HG02610 (cell line): ENCODE measurements at regions not wholly inside any gene's neighbourhood (a gene's known extent, or its start where the extent isn't known, plus 50 kb on each side); places are given as distances from the start of the nearest gene placed in this dataset.

Experiments
- ATAC-seq: cut with Tn5 transposase; IDR thresholded peaks from one replicate; pipeline ENCODE4 v1.9.1; 2021; ENCODE audit warnings: mild to moderate bottlenecking, moderate library complexity; ENCODE audit not compliant: unreplicated experiment

GRCh38 chr1:239025223-239025622 lies 361.1 kb upstream of the CHRM3 start:
- peak; percentile 82 for ATAC-seq

GRCh38 chr1:239023732-239024360 lies 362.5 kb upstream of the CHRM3 start:
- no peak for ATAC-seq

- no peak for ATAC-seq
These were observed 370.0 kb upstream of the CHRM3 start for GRCh38 chr1:239016337-239016736.

DNA sequence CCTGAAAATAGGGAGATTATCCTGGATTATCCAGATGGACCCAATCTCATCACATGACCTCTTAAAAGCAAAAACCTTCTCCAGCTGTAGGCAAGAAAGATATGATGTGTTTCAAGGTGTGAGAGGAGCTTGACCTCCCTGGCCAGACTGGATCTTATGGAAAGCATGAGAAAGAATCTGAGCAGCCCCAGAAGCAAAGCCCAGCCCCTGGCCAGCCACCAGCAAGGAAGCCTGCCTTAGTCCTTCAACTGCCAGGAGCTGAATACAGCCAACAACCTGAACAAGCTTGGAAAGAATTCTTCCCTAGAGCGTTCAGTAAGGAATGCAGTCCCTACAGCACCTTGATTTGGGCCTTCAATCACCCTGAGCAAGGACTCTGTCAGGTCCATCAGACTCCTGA lies 375.0 kb upstream of the CHRM3 start:
- no peak for ATAC-seq

GRCh38 chr1:239008568-239008967 lies 377.8 kb upstream of the CHRM3 start:
- no peak for ATAC-seq

GRCh38 chr1:239006276-239006675 lies 380.1 kb upstream of the CHRM3 start:
- ATAC-seq, result no peak

- no peak for ATAC-seq
These were observed 386.4 kb upstream of the CHRM3 start for GRCh38 chr1:238999944-239000343.

DNA sequence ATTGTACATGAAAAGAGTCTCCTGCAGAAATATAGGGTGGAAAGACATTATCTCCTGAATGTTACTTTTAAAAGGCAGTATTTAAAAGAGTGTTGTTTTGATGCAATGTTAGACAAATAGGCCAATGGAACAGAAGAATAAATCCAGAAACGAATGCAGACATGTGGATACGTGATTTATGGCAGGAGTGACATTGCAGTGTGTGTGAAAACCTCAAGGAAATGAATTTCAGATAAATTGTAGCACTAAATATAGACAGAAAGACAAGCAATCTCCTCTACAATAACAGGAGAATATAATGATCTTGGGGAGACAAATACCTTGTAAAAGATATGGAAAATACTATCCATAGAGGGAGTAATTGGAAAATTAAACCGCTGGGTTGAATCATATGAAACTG lies 387.8 kb upstream of the CHRM3 start:
- no peak for ATAC-seq

- ATAC-seq, result no peak
These were observed 394.4 kb upstream of the CHRM3 start for GRCh38 chr1:238991765-238992495.

DNA sequence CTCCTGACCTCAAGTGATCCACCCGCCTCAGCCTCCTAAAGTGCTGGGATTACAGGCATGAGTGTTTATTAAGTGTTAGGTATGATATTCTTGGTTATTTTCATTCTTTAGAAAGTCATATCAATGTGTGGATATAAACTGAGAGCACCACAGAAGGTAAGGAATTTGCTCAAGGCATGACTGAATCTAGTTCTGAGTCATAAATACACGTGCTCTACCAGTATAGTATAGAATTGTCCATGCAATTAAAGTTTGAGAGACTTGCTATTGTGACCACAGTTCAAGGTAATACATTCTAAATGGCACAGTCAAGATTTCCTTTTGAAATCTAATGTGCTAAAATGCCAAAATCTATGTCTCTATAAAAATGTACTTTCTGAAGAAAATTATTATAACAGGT lies 401.1 kb upstream of the CHRM3 start:
- ATAC-seq, result no peak

DNA sequence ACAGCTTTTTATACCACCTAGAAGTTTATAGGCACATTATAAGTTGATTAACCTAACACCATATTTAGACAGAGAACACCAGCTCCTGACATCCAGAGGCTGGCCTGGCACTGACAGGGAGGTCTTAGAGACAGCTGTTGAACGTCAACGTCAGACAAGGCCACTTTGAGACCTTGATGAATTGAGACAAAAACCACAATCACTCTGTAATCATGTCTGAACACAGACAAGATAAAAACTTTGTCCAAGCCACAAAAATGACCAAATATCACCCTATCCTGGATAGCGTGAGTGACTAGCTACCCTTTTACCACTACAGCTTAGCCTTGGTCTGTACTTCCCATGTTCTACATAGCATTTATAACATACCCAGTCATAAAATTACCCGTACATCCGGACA lies 403.6 kb upstream of the CHRM3 start:
- ATAC-seq, result no peak

DNA sequence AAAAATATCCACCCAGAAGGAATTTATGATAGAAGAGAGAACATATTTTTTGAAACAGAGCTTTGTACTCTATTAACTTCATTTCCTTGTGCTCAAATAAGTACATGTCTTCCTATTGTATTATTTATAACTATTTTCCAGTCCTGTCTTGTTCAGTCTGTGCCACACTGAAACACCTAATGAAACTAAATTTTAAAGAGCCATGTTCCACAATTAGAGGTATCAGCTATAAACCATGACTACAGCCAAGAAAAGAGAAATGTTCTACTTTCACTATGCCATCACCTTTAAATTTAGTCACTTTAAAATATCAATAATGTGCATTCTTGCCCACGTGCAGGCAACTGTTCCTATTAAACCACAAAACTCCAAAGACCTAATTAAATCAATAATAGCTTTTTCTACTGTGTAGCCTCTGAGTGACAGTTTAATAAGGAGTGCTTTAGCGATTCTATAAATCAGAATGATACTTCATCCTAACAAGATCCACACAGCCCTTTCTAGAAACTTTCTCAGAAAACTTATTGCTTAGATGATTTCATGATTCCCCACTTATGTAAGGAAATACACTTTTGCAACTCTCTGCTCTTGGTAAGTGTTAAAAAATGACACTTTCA lies 404.9 kb upstream of the CHRM3 start:
- ATAC-seq, result no peak

DNA sequence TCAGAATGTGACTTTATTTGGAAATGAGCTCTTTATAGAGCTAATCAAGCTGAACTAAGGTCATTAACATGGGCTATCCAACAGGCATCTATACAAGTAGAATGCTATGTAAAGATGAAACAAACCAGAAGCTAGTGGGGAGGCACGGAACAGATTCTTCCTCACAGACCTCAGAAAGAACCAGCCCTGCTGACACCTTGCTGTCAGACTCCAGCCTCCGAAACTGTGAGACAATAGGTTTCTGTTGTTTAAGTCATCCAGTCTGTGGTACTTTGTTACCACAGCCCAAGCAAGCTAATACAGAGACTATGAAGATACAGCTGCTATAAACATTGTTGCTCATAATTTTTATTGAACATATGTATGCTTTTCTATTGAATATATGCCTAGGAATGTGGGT lies 406.3 kb upstream of the CHRM3 start:
- ATAC-seq, result no peak

GRCh38 chr1:238964631-238965030 lies 421.7 kb upstream of the CHRM3 start:
- ATAC-seq, result no peak

GRCh38 chr1:238962941-238963340 lies 423.4 kb upstream of the CHRM3 start:
- no peak for ATAC-seq

GRCh38 chr1:238961790-238962189 lies 424.6 kb upstream of the CHRM3 start:
- ATAC-seq, result no peak

- no peak for ATAC-seq
These were observed 426.3 kb upstream of the CHRM3 start for GRCh38 chr1:238960071-238960470.

- ATAC-seq, result no peak
These were observed 430.4 kb upstream of the CHRM3 start for GRCh38 chr1:238955934-238956333.

DNA sequence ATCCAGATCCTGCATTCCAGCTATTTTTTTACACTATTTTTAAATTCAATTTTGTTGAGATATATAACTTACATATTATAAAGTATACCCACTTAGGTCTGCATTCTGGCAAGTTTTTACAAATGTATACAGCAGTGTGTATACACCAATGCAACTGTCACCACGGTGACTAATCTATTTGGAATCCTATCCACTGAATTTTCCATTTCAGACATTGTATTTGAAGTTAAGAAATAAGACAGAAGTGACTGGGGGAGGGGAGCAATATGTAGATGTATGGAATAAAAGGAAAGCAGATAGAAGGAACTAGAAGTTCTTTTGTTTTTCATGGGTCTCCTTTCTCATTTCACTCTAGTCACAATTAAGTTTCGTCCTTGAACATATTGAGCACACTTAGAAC lies 431.5 kb upstream of the CHRM3 start:
- ATAC-seq, result no peak

- no peak for ATAC-seq
These were observed 432.8 kb upstream of the CHRM3 start for GRCh38 chr1:238953448-238954010.

- peak; percentile 63 for ATAC-seq
These were observed 434.6 kb upstream of the CHRM3 start for GRCh38 chr1:238951809-238952208.

DNA sequence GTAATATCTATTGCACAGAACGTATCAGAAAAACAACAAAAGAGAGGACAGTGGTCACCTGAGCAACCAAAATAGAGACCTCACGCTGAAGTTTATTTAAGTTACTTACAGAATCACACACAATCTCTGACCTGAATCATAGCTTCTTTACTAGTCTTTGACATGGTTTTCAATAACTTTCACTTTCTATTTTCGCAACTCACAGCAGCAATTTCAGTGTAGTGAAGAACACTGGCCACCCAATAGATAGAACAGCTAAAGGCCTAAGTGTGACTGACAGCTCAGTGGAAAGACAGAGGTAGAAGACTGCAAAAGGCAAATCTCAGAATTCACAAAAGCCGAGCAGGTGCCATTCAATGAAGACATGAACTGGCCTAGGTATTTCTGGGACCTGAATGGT lies 435.6 kb upstream of the CHRM3 start:
- ATAC-seq, result peak; percentile 82
